ENCODE measurements at regions not wholly inside any gene's neighbourhood (a gene's known extent, or its start where the extent isn't known, plus 50 kb on each side); places are given as distances from the start of the nearest gene placed in this dataset.
"Not testable (repeated sequence)": the region's sequence is repeated elsewhere in the genome, so short reads cannot be mapped to it uniquely, and the experiment has no call there.

GRCh38 chr6:91075244-91075976, 488.5 kb upstream of the MAP3K7 start:
- DNase-seq: no peak

GRCh38 chr6:91063362-91063761, 476.5 kb upstream of the MAP3K7 start:
- DNase-seq: no peak

GRCh38 chr6:91057689-91058088, 470.8 kb upstream of the MAP3K7 start:
- no peak for DNase-seq

- no peak for DNase-seq
These were observed 469.1 kb upstream of the MAP3K7 start for GRCh38 chr6:91055959-91056358.

- DNase-seq: not testable (repeated sequence)
These were observed 465.9 kb upstream of the MAP3K7 start for GRCh38 chr6:91052473-91053450.

GRCh38 chr6:91045161-91045560, 458.3 kb upstream of the MAP3K7 start:
- no peak for DNase-seq

GRCh38 chr6:91043751-91044150, 456.9 kb upstream of the MAP3K7 start:
- DNase-seq: no peak

- DNase-seq: no peak
These were observed 455.8 kb upstream of the MAP3K7 start for GRCh38 chr6:91042656-91043055.

- DNase-seq: no peak
These were observed 447.1 kb upstream of the MAP3K7 start for GRCh38 chr6:91033964-91034363.

GRCh38 chr6:91031581-91031980, 444.7 kb upstream of the MAP3K7 start:
- no peak for DNase-seq

GRCh38 chr6:91029211-91029610, 442.3 kb upstream of the MAP3K7 start:
- DNase-seq: no peak

GRCh38 chr6:91023529-91023928, 436.7 kb upstream of the MAP3K7 start:
- no peak for DNase-seq

- no peak for DNase-seq
These were observed 433.9 kb upstream of the MAP3K7 start for GRCh38 chr6:91020744-91021143.

GRCh38 chr6:91018586-91018985, 431.7 kb upstream of the MAP3K7 start:
- DNase-seq: no peak

- no peak for DNase-seq
These were observed 426.6 kb upstream of the MAP3K7 start for GRCh38 chr6:91013511-91013910.

- DNase-seq: no peak
These were observed 410.2 kb upstream of the MAP3K7 start for GRCh38 chr6:90997076-90997475.

GRCh38 chr6:90993770-90994169, 406.9 kb upstream of the MAP3K7 start:
- no peak for DNase-seq

GRCh38 chr6:90989763-90990162, 402.9 kb upstream of the MAP3K7 start:
- no peak for DNase-seq

GRCh38 chr6:90984066-90984465, 397.2 kb upstream of the MAP3K7 start:
- DNase-seq: no peak

- DNase-seq: no peak
These were observed 396.6 kb upstream of the MAP3K7 start for GRCh38 chr6:90983462-90983861.

- no peak for DNase-seq
These were observed 395.7 kb upstream of the MAP3K7 start for GRCh38 chr6:90982581-90982980.

- no peak for DNase-seq
These were observed 395.2 kb upstream of the MAP3K7 start for GRCh38 chr6:90982051-90982450.

- DNase-seq: no peak
These were observed 391.2 kb upstream of the MAP3K7 start for GRCh38 chr6:90978046-90978445.

GRCh38 chr6:90977513-90977912, 390.6 kb upstream of the MAP3K7 start:
- no peak for DNase-seq
